ENCODE measurements at regions not wholly inside any gene's neighbourhood (a gene's known extent, or its start where the extent isn't known, plus 50 kb on each side); places are given as distances from the start of the nearest gene placed in this dataset.

GRCh38 chr16:31718998-31719397, 154.6 kb upstream of the ZNF267 start:
- Histone ChIP-seq H4K20me1 (ENCODE audit: insufficient read depth) (no peaks in the 10 kb centered on the region), H3K9ac (no peak overlapping the region), H3K4me2 (no peak overlapping the region), H2AFZ (ENCODE audit: low read depth) (no peak overlapping the region), H3F3A (replicated peaks; ENCODE audit: insufficient read depth) (no peaks in the 10 kb centered on the region), H3K4me3 (ENCODE audit: low read depth in 2 of 2, low read length in 1 of 2) (no peak overlapping the region), H3K4me1 (ENCODE audit: control insufficient read depth in 1 of 2, insufficient read depth in 2 of 2, low read depth in 1 of 2, low read length in 1 of 2) (peaks cover 0 to 17% of the 10 kb centered on the region in 2 experiments; a peak in 2 of 4 replicates), H3K9me3 (no peaks in the 10 kb centered on the region), H3K27me3 (ENCODE audit: insufficient read depth) (no peaks in the 10 kb centered on the region), H3K36me3 (replicated peaks in 1 of 2; ENCODE audit: control insufficient read depth in 1 of 2, insufficient read depth in 2 of 2, low read length in 1 of 2) (peaks cover 7 to 13% of the 10 kb centered on the region in 2 experiments), H3K9me2 (no peaks in the 10 kb centered on the region), H3K27ac (ENCODE audit: low read depth in 2 of 2, low read length in 1 of 2) (no peak overlapping the region), H3K79me2 (ENCODE audit: insufficient read depth) (peaks cover 36% of the 10 kb centered on the region)
- no peak for DNase-seq
- no peak for TF ChIP-seq FOXJ3 (CRISPR knock-in tag; IDR thresholded peaks at IDR 0.05)
- no peak for TF ChIP-seq SMC3 (IDR thresholded peaks at IDR 0.05; ENCODE audit: low read depth, low read length)
- TF ChIP-seq YY1 (IDR thresholded peaks at IDR 0.05; ENCODE audit: low read depth), result no peak
- no peak for TF ChIP-seq FOXM1 (IDR thresholded peaks at IDR 0.05; ENCODE audit: low read depth)
- no peak for TF ChIP-seq NFIC (IDR thresholded peaks at IDR 0.05; ENCODE audit: borderline replicate concordance)
- TF ChIP-seq RAD21 (IDR thresholded peaks at IDR 0.05; ENCODE audit: low read length), result no peak
- TF ChIP-seq RXRA (IDR thresholded peaks at IDR 0.05; ENCODE audit: borderline replicate concordance, low read depth), result no peak
- TF ChIP-seq MAX (IDR thresholded peaks at IDR 0.05; ENCODE audit: low read depth), result no peak
- TF ChIP-seq EP300 (IDR thresholded peaks at IDR 0.05; ENCODE audit: borderline replicate concordance in 1 of 2, low read depth in 1 of 2, low read length in 1 of 2), result no peak
- no peak for TF ChIP-seq EZH2phosphoT487 (IDR thresholded peaks at IDR 0.05; ENCODE audit: borderline replicate concordance, low read depth)
- no peak for TF ChIP-seq CHD2 (IDR thresholded peaks at IDR 0.05; ENCODE audit: low read length, partially characterized antibody)
- no peak for TF ChIP-seq MEF2A (IDR thresholded peaks at IDR 0.05; ENCODE audit: borderline replicate concordance, low read depth)
- no peak for TF ChIP-seq SIN3A (IDR thresholded peaks at IDR 0.05; ENCODE audit: borderline replicate concordance, low read depth, low read length)
- no peak for TF ChIP-seq RFX5 (IDR thresholded peaks at IDR 0.05; ENCODE audit: low read length)
- TF ChIP-seq FOSL2 (IDR thresholded peaks at IDR 0.05; ENCODE audit: borderline replicate concordance, low read depth), result no peak
- no peak for TF ChIP-seq USF1 (IDR thresholded peaks at IDR 0.05; ENCODE audit: borderline replicate concordance, low read depth)
- TF ChIP-seq TCF12 (IDR thresholded peaks at IDR 0.05), result no peak
- TF ChIP-seq TEAD4 (IDR thresholded peaks at IDR 0.05; ENCODE audit: borderline replicate concordance, insufficient read depth), result no peak
- no peak for TF ChIP-seq MXI1 (IDR thresholded peaks at IDR 0.05; ENCODE audit: low read depth, low read length)
- ChIA-PET POLR2A (no interaction called here), CTCF (no interaction called here)
- WGBS (ENCODE audit: low lambda C conversion rate), result 98% methylated on average over 4 of the region's 4 CpGs

- Histone ChIP-seq H3K27ac (ENCODE audit: low read depth in 2 of 2, low read length in 1 of 2) (no peak overlapping the region), H3K9ac (no peak overlapping the region), H3K79me2 (ENCODE audit: insufficient read depth) (peaks cover 42% of the 10 kb centered on the region; the same call in 1 of the 2 replicates), H3K4me1 (ENCODE audit: control insufficient read depth in 1 of 2, insufficient read depth in 2 of 2, low read depth in 1 of 2, low read length in 1 of 2) (no peaks in the 10 kb centered on the region), H3K36me3 (replicated peaks in 1 of 2; ENCODE audit: control insufficient read depth in 1 of 2, insufficient read depth in 2 of 2, low read length in 1 of 2) (peaks cover 28 to 57% of the 10 kb centered on the region in 2 experiments), H3K9me3 (peaks cover 19% of the 10 kb centered on the region), H3F3A (replicated peaks; ENCODE audit: insufficient read depth) (peaks cover 8% of the 10 kb centered on the region), H2AFZ (ENCODE audit: low read depth) (no peak overlapping the region), H3K4me3 (ENCODE audit: low read depth in 2 of 2, low read length in 1 of 2) (no peak overlapping the region), H3K4me2 (no peak overlapping the region), H3K9me2 (no peaks in the 10 kb centered on the region), H3K27me3 (ENCODE audit: insufficient read depth) (no peaks in the 10 kb centered on the region), H4K20me1 (ENCODE audit: insufficient read depth) (no peaks in the 10 kb centered on the region)
- ChIA-PET CTCF (no interaction called here), POLR2A (no interaction called here)
- DNase-seq, result no peak
- no peak for TF ChIP-seq NRF1 (IDR thresholded peaks at IDR 0.05; ENCODE audit: low read depth, low read length)
- no peak for TF ChIP-seq GABPA (IDR thresholded peaks at IDR 0.05; ENCODE audit: low read depth)
- no peak for TF ChIP-seq MAX (IDR thresholded peaks at IDR 0.05; ENCODE audit: low read depth)
- no peak for TF ChIP-seq NFIC (IDR thresholded peaks at IDR 0.05; ENCODE audit: borderline replicate concordance)
- TF ChIP-seq FOSL2 (IDR thresholded peaks at IDR 0.05; ENCODE audit: borderline replicate concordance, low read depth), result no peak
- no peak for TF ChIP-seq SIN3A (IDR thresholded peaks at IDR 0.05; ENCODE audit: borderline replicate concordance, low read depth, low read length)
- no peak for TF ChIP-seq IRF3 (IDR thresholded peaks at IDR 0.05; ENCODE audit: low read depth, low read length)
- TF ChIP-seq POLR2AphosphoS5 (IDR thresholded peaks at IDR 0.05; ENCODE audit: low read depth, low read length), result no peak
- no peak for TF ChIP-seq USF1 (IDR thresholded peaks at IDR 0.05; ENCODE audit: borderline replicate concordance, low read depth)
- TF ChIP-seq EP300 (IDR thresholded peaks at IDR 0.05; ENCODE audit: borderline replicate concordance in 1 of 2, low read depth in 1 of 2, low read length in 1 of 2), result no peak
- TF ChIP-seq CHD2 (IDR thresholded peaks at IDR 0.05; ENCODE audit: low read length, partially characterized antibody), result no peak
These were observed 146.1 kb upstream of the ZNF267 start for GRCh38 chr16:31727553-31727952.
